HG03575 (cell line): ENCODE measurements at regions not wholly inside any gene's neighbourhood (a gene's known extent, or its start where the extent isn't known, plus 50 kb on each side); places are given as distances from the start of the nearest gene placed in this dataset.
A peak's percentile ranks its signal among the peaks of the same experiment; 100 is the strongest.
"Not testable (repeated sequence)": the region's sequence is repeated elsewhere in the genome, so short reads cannot be mapped to it uniquely, and the experiment has no call there.

ENCODE experiments used
- ATAC-seq: cut with Tn5 transposase; IDR thresholded peaks from one replicate; pipeline ENCODE4 v1.9.1; 2021; ENCODE audit not compliant: unreplicated experiment, insufficient number of reproducible peaks, low FRiP score; ENCODE audit errors: extremely low read depth

DNA sequence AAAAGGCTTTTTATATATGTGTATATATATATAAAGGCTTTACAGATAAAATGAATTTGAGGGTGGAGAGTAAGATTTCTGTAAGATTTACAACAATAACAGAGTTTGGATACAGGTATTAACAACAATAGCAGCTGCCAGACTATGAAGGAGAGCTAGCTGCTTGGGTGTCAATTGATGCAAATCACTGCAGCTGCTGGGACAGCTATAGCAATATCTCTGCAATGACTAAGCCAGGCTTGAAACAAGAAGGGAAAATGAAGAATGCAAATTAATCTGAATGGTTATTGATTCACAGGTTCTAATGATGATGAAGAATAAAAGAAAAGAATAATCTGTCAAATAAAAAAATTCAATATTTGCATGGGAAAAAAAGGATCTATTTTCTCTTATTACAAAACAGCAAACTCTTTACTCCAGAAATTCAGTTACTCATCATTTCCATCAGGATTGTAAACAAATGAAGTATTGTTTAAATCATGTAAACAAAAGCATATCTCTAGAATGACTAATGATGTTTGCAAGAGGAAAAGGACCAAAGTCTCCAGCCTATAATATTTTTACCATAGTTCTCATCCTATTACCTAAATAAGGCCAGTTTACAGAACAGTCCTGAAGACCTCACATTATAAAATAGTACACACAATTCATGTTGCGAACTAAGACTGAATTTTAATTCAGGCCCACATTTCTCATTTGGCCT lies 219.0 kb downstream of the HTR1A start:
- ATAC-seq, result no peak

DNA sequence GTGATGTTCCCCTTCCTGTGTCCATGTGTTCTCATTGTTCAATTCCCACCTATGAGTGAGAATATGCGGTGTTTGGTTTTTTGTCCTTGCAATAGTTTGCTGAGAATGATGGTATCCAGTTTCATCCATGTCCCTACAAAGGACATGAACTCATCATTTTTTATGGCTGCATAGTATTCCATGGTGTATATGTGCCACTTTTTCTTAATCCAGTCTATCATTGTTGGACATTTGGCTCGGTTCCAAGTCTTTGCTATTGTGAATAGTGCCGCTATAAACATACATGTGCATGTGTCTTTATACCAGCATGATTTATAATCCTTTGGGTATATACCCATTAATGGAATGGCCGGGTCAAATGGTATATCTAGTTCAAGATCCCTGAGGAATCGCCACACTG lies 229.4 kb downstream of the HTR1A start:
- not testable (repeated sequence) for ATAC-seq

DNA sequence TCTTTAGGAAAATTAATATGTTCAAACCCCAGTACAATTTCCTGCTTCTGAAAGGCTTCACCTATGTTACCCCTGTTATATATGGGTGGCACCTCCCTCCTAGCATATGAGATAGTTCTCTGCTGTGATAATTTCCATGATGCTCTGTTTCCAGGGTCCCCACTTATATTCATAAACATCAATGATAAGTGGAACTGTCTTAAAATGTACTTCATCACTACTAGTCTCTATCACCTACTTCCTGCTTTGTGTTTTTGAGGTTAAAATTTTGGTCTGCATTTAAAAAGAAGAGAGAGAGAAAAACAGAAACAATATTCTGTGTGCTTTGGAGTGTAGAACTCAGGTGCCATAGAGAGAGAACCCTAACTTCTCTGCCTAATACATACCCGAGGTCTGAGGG lies 234.7 kb downstream of the HTR1A start:
- no peak for ATAC-seq

DNA sequence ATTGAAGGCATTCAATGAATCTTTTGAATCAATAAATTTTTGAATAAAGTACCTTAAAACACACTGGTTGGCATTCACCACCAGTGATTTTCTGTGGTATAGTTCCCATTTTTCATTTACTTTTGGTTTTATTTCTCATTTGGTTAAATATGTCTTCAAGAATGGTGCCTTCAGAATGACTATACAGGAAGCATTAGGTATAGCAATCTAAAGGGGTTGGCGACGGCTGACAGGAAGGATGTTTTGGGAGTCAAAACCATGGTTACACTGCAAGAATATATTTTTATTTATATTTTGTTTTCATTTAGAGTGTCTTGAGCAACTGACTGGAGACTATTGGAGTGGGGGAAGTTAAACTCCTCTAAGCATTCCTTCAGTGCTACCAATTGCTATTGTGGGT lies 235.7 kb downstream of the HTR1A start:
- peak; percentile 36 for ATAC-seq

DNA sequence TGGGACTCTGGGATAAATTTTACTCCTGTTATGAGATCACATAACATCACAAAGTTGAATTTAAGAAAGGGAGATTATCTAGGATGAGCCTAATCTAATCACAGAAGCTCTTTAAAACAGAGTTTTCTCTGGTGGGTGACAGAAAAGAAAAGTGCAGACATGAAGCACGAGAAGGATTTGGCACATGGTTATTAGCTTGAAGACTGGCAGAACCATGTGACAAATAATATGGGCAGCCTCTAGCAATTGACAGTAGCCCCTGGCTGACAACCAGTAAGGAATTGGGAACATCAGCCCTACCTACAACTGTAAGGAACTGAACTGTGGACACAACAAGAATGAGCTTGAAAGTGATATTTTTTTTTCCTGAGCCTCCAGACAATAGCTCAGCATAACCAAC lies 243.1 kb downstream of the HTR1A start:
- no peak for ATAC-seq

DNA sequence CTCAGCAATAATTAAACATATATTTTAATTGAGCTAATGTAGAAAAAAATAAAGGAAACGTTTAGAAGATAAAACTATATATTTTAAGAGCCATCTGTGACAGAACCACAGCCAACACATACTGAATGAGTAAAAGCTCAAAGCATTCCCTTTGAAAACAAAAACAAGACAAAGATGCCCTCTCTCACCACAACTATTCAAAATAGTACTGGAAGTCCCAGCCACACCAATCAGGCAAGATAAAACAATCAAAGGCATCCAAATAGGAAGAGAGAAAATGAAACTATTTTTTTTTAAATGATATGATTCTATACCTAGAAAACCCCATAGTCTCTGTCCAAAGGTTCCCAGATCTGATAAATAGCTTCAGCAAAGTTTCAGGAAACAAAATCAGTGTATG lies 262.0 kb downstream of the HTR1A start:
- ATAC-seq, result no peak

DNA sequence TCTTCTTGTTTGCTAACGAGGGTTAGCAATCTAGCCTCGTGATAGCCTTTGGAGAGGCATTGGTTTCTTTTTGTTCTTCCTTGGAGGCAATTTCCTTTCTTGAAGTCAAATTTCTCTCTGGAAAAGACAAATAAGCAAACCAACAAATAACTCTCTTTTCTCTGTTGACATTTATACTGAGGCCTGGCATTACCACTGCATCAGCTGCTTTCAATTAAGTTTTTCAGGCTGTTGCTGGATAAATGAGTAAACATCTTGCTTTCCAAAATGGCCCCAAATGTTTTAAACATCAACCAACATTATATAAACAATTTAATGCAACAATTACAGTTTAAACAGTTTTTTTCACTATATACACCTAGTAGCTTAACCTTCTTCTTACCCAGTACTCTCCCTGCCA lies 264.4 kb downstream of the HTR1A start:
- ATAC-seq, result no peak

DNA sequence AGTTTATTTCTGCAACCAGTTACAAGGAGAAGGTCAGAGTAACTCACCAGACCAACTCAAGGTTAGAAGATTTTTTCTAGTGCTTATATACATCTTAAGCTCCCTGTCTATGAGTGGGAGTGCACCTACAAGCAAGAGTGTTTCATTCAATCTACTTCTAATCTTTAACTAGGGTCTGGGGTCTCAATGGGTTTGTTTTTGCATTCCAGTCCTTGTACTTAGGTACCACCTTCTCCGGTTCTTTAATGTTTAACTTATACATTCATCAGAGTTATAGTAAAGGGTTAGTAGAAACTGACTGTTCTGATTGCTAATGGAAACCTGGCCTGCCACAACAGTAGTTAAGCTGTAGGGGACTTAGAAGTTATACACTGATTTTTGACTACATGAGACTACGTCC lies 271.7 kb downstream of the HTR1A start:
- no peak for ATAC-seq

DNA sequence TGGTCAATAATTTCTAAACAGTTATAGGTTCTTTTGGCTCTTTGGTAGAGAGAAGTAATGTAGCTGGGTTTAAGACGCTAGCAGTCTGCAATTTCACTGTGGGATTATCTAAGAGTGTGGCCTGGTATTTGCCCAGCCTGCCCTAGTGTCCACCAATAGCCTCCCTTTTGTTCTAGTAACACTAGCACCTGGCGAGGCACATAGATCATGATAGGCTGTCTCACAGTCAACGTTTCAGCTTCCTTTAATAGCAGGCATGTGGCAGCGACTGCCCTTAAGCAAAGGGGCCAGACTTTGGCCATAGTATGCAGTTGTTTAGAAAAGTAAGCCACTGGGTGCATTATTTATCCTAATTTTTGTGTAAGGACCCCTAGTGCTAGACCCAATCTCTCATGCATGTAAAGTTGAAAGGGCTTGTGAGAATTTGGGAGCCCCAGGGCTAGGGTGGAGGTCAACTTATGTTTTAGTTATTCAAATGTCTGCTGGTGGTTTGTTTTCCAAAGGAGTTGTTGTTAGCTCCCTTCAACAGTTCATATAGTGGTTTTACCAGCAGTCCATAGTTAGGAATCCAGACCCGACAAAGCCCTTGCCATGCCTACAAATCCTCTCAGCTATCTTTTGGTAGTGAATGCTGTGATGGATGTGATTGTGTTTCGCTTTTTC lies 274.3 kb downstream of the HTR1A start:
- no peak for ATAC-seq

DNA sequence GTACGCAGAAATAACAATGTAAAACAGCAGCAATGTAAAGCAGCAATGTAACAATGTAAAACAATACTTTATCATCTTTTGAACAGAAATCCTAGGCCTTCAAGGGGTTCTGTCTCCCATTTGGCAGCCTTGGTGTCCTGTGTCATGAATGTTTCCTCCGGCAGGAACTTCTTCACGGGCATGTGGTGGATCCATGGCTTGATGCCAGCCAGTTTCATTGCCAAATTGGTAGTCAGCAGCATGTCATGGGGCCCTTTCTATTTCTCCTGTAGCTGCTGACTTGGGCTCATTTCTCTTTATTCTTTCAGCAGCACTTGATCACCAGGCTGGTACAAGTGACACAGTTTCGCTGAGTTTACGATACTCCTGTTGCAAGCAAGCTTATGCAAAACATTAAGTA lies 275.3 kb downstream of the HTR1A start:
- ATAC-seq, result no peak

DNA sequence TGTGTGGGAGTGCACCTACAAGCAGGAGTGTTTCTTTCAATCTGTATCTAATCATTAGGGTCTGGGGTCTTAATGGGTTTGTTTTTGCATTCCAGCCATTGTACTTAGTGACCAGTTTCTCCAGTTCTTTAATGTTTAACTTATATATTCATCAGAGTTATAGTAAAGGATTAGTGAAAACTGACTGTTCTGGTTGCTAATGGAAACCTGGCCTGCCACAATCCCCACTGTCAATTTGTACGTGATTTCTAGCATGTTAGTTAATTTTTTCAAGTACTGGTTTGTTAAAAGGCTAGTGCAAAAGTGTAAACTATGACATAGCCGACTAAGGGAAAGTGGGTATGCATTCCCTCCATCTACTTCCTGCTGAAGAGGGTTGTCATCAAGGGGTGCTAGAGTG lies 276.1 kb downstream of the HTR1A start:
- no peak for ATAC-seq

DNA sequence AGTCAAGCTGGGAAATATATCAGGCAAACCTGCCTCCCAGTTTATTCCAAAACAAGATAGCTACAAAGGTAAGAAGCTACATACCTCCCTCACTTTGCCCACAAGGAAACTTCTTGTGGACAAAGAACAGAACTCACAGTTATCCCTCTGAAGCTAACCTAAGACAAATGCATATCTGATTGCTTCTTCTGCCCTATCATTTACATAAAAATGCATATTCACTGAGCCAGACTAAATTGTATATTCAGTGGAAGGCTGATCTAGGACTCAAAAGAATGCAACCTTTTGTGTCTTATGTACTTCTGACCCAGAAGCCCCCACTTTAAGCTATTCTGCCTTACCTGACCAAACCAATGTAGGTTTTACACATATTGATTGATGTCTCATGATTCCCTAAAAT lies 276.8 kb downstream of the HTR1A start:
- no peak for ATAC-seq

DNA sequence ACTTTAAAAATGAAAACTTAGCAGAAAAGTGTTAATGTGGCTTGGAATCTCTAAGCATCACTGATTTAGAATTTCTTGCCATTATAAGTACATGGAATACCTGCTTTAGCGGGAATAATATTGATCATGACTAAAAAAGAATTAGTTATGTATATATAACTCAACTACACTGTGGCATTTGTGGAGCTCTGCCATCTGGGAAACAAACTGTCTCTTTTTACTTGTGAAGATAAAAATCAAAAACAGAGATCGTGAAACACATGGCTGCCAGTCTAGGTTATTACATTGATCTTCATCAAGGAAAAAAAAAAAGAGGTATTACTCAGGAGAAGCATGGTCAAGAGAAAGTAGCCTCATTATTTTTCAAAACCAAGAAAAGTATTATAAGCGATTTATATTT lies 287.4 kb downstream of the HTR1A start:
- no peak for ATAC-seq

DNA sequence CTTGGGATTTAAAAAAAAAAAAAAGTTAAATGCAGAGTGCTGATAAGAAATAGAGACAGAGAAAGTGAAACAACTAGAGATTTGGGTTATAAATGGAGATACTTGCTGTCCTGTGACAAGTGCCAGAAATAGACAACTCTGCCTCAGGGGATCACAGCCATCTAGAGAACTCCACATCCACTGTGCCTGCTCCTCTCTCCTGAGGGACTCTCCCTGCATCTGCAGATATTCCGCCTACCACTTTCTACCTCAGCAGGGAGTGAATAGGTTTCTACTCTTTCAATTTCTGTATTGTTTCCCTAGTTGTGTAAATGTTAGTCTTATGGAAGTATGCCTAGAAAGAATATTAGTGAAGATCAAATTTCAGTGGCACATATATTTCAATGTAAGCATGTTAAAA lies 307.2 kb downstream of the HTR1A start:
- ATAC-seq, result no peak

DNA sequence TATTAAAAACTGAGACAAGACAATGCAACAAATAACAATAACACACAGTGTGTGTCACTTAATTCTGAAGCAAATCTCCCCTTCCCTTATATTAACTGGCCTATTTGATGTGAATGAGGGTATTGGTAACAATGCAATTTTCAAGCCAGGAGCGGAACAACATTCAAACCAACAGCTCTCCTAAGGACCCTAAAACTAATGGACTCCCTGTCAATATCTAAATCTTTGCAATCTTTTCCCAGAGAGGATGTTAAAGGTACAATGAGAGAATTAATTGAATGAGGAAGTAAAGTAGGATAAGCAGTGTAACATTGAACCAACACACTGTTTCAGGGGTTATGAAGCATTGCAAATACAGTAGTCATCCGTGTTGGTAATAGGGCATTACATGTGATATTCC lies 311.7 kb downstream of the HTR1A start:
- no peak for ATAC-seq

DNA sequence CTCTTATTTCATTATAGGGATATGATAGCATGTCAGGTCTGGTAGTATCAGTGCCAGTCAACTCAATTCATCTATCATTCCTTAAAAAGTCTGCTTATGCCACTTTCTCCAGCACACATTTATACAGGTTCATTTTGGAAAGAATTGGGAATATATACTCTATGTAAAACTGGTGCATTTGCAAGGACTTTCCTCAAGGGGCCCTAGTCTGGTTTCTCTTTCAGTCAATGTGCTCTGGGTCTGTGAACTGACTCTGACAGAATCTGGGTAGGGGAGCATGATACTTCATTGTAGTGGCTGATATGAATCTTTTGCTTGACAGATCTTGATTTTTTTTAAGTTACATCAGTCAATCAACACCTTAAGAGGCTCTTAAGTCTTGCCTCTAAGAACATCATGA lies 313.9 kb downstream of the HTR1A start:
- no peak for ATAC-seq

DNA sequence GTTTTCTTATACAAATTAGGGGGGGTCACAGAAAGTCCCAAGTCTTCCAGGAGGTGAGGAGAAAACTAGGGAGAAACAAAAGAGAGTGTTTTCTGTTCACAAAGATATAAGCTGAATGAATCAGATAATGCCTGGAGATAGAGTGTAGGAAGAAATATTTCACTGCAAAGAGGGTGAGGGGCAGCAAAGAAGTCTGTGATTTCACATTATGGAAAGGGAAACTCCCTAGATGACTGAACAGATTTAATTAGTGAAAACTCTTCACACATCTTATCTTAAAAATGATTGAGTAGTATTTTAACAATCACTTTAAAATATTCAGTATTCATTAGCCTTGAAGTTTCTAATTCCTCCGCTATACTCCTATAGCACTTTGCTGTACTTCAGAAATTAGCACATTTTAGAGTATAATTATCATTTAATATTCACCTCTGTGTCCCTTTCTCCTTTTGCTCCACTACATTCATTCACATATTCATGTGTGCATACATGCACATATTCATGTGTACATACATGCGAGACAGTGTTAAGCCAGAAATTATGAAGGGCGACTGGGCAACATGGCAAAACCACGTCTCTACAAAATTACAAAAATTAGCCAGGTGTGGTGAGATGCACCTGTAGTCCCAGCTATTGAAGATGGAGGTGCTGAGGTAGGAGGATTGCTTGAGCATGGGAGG lies 332.2 kb downstream of the HTR1A start:
- ATAC-seq, result no peak

DNA sequence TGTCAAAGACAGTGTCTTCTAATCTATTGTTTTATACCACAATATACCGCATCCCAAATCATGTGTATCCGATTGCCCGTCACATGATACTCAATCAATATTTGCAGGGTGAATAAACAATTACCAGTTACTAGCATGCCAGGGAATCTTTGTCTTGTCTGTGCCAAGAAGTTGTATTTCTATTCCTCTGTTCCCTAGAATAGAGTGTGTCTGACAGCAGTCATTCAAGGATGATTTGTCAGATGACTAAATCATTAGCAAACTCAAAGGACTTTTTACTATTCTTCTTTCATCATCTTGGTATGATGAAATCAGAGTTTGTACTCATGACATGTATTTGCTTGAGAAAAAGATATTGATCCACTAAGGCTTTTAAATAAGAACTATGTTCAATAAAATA lies 348.8 kb downstream of the HTR1A start:
- no peak for ATAC-seq

DNA sequence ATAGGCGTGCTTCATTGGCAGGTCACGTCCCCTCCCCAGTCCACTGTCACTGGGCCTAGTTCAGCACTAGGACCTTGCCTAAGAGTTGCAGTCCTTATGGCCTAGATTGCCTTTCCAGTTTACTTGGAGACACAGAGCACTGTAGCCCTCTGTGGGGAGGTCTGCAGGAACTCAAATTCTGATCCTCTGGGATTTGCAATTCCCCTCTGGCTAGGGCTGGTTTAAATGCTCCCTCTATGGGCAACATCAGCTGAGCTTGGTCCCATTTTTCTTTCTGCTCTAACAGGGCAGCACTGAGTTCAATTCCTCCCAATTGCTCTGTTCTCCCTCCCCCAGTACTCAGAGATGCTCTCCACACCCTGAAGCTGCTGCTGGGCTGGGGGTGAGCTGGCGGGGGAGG lies 358.2 kb downstream of the HTR1A start:
- no peak for ATAC-seq

DNA sequence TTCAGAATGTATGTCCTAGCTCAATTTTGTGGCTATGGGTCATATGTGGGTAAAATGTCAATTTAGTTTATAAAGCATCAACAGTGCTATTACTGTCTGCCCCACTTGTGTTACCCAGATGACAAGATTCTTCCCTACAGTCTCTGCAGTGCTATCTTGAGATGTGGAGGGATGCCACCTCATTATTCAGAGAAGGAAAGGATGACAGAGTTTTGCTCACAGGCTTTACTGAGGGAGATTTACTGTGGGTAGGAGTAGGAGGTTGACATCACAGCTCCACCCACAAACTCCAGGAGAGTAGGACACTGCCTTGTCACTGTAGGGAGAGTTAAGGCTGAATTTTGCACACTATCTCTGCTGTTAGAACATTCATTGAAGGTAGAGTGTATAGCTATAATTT lies 359.3 kb downstream of the HTR1A start:
- ATAC-seq, result no peak
